Smooth muscle cell (in vitro differentiated cells): ENCODE measurements at regions not wholly inside any gene's neighbourhood (a gene's known extent, or its start where the extent isn't known, plus 50 kb on each side); places are given as distances from the start of the nearest gene placed in this dataset.

Experiments used
- DNase-seq: peaks from one replicate; lab custom pipeline; 2025; ENCODE audit not compliant: unreplicated experiment; lab: John Stamatoyannopoulos, UW
- H2AFZ ChIP-seq: fragments of 200-600 bp; sonication (generic); 2 replicates; pipeline ENCODE4 v1.6.0; 2016; ENCODE audit warnings: antibody characterized with exemption, low read depth, mild to moderate bottlenecking
- H3F3A ChIP-seq: fragments of 200-600 bp; sonication (generic); 2 replicates; pipeline ENCODE4 v1.6.0; 2017; ENCODE audit warnings: antibody characterized with exemption, low read depth
- H3K27ac ChIP-seq: fragments of 200-600 bp; sonication (generic); 2 replicates; pipeline ENCODE4 v1.5.1; 2016; ENCODE audit warnings: low read depth, mild to moderate bottlenecking
- H3K27me3 ChIP-seq: fragments of 200-600 bp; sonication (generic); 2 replicates; pipeline ENCODE4 v1.6.1; 2016; ENCODE audit warnings: low read depth, mild to moderate bottlenecking
- H3K36me3 ChIP-seq: fragments of 200-600 bp; sonication (generic); 2 replicates; pipeline ENCODE4 v1.5.1; 2016; ENCODE audit warnings: low read depth
- H3K4me1 ChIP-seq: fragments of 200-600 bp; sonication (generic); 2 replicates; pipeline ENCODE4 v1.5.1; 2016; ENCODE audit warnings: low read depth
- H3K4me2 ChIP-seq: fragments of 200-600 bp; sonication (generic); 2 replicates; pipeline ENCODE4 v1.6.0; 2016; ENCODE audit warnings: mild to moderate bottlenecking
- H3K4me3 ChIP-seq: fragments of 200-600 bp; sonication (generic); 2 replicates; pipeline ENCODE4 v1.5.1; 2016; ENCODE audit warnings: mild to moderate bottlenecking
- H3K79me2 ChIP-seq: fragments of 200-600 bp; sonication (generic); 2 replicates; pipeline ENCODE4 v1.6.0; 2016; ENCODE audit warnings: low read depth, mild to moderate bottlenecking
- H3K9ac ChIP-seq: fragments of 200-600 bp; sonication (generic); 2 replicates; pipeline ENCODE4 v1.6.0; 2016; ENCODE audit warnings: low read depth
- H3K9me3 ChIP-seq: fragments of 200-600 bp; sonication (generic); replicated peaks from 2 replicates; pipeline ENCODE4 v1.5.1; 2016; ENCODE audit warnings: low read depth
- H4K20me1 ChIP-seq: fragments of 200-600 bp; sonication (generic); 2 replicates; pipeline ENCODE4 v1.6.0; 2016; ENCODE audit warnings: low read depth
- WGBS: methylation state at CpG from one replicate; pipeline ENCODE4 v1.1.7; 2016; ENCODE audit warnings: low lambda C conversion rate; 5-methylcytosine and 5-hydroxymethylcytosine counted together
- TF ChIP-seq, protein P1 (sequence below): fragments of 200-600 bp; sonication (generic); IDR thresholded peaks from 2 replicates; pipeline ENCODE4 v1.5.1; 2017; ENCODE audit warnings: borderline replicate concordance, mild to moderate bottlenecking, antibody characterized with exemption; ENCODE audit not compliant: insufficient read depth, poor library complexity, severe bottlenecking

GRCh38 chr6:166004471-166004870, 163.2 kb downstream of the TBXT start:
- Histone ChIP-seq H3K4me2 (no peak overlapping the region), H3K79me2 (no peaks in the 10 kb centered on the region), H3K36me3 (no peaks in the 10 kb centered on the region), H4K20me1 (no peaks in the 10 kb centered on the region), H2AFZ (no peak overlapping the region), H3F3A (peaks cover 5% of the 10 kb centered on the region), H3K9ac (no peak overlapping the region), H3K27me3 (peaks cover 6% of the 10 kb centered on the region), H3K27ac (no peak overlapping the region), H3K4me3 (no peak overlapping the region), H3K9me3 (no peaks in the 10 kb centered on the region), H3K4me1 (peaks cover 17% of the 10 kb centered on the region)
- 92% methylated on average over 9 of the region's 9 CpGs for WGBS
- TF ChIP-seq, protein P1, sequence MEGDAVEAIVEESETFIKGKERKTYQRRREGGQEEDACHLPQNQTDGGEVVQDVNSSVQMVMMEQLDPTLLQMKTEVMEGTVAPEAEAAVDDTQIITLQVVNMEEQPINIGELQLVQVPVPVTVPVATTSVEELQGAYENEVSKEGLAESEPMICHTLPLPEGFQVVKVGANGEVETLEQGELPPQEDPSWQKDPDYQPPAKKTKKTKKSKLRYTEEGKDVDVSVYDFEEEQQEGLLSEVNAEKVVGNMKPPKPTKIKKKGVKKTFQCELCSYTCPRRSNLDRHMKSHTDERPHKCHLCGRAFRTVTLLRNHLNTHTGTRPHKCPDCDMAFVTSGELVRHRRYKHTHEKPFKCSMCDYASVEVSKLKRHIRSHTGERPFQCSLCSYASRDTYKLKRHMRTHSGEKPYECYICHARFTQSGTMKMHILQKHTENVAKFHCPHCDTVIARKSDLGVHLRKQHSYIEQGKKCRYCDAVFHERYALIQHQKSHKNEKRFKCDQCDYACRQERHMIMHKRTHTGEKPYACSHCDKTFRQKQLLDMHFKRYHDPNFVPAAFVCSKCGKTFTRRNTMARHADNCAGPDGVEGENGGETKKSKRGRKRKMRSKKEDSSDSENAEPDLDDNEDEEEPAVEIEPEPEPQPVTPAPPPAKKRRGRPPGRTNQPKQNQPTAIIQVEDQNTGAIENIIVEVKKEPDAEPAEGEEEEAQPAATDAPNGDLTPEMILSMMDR, result no peak
- DNase-seq, result no peak

DNA sequence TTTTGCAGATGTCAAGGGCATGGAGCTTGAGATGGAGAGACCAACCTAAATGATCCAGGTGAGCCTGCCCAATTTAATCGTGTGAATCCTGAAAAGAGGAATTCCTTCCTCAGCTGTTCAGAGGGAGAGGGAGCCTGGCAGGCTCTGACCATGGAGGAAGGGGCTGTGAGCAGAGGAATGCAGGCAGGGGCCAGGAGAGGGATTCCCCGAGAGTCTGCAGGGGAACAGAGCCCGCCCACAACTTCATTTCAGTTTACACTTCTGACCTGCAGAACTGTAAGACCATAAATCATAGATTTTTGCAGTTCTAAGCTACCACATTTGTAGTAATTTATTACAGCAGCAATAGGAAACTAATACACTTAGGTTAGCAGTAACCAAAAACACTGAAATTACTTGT, 164.1 kb downstream of the TBXT start:
- Histone ChIP-seq H3K9me3 (no peaks in the 10 kb centered on the region), H3K27me3 (no peaks in the 10 kb centered on the region), H2AFZ (no peak overlapping the region), H3F3A (peaks cover 5% of the 10 kb centered on the region), H4K20me1 (no peaks in the 10 kb centered on the region), H3K4me1 (peaks cover 17% of the 10 kb centered on the region), H3K79me2 (no peaks in the 10 kb centered on the region), H3K36me3 (no peaks in the 10 kb centered on the region), H3K4me2 (no peak overlapping the region), H3K9ac (no peak overlapping the region), H3K4me3 (no peak overlapping the region), H3K27ac (no peak overlapping the region)
- no peak for DNase-seq
- TF ChIP-seq, protein P1, result no peak
- 37% methylated on average over 3 of the region's 3 CpGs for WGBS

DNA sequence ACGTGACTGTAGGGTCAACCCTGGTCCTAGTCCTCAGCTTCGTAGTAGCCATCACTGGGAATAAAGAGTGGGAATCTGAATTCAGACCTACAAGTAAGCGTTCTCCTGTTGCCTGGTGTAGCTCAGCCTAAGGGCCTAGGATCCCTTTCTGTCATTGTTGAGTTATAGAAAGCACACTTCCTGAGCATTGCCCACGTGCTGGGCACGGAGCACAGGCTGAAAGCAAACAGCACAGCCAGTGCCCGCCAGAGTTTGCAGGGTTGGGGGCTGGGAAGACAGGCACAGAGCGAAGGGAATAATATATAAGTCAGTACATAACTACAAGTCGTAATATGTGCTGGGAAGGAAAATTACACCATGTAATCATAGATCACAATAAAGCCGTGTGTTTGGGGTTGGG, 166.3 kb downstream of the TBXT start:
- no peak overlapping the region for H3K4me2 ChIP-seq
- no peak for DNase-seq

GRCh38 chr6:165999279-165999678, 168.4 kb downstream of the TBXT start:
- H3K36me3 ChIP-seq, result no peaks in the 10 kb centered on the region
- no peak for DNase-seq
- WGBS, result 88% methylated on average over 8 of the region's 8 CpGs
- H3K9ac ChIP-seq, result no peak overlapping the region
- H3K27me3 ChIP-seq, result peaks cover 10% of the 10 kb centered on the region
- no peak overlapping the region for H2AFZ ChIP-seq
- H3F3A ChIP-seq, result no peaks in the 10 kb centered on the region
- TF ChIP-seq, protein P1, result no peak
- H3K79me2 ChIP-seq, result no peaks in the 10 kb centered on the region
- no peak overlapping the region for H3K4me2 ChIP-seq
- H3K4me3 ChIP-seq, result no peak overlapping the region
- H3K27ac ChIP-seq, result no peak overlapping the region
- H3K4me1 ChIP-seq, result no peaks in the 10 kb centered on the region
- H4K20me1 ChIP-seq, result no peaks in the 10 kb centered on the region
- H3K9me3 ChIP-seq, result no peaks in the 10 kb centered on the region

More for the DNA sequence above, 166.3 kb downstream of the TBXT start:
- peaks cover 4% of the 10 kb centered on the region for H3K27me3 ChIP-seq
- no peak overlapping the region for H3K4me3 ChIP-seq
- 82% methylated on average over 9 of the region's 9 CpGs for WGBS
- no peaks in the 10 kb centered on the region for H3K36me3 ChIP-seq
- peaks cover 2% of the 10 kb centered on the region for H3K4me1 ChIP-seq
- no peak overlapping the region for H3K9ac ChIP-seq
- no peak overlapping the region for H3K27ac ChIP-seq
- no peaks in the 10 kb centered on the region for H3F3A ChIP-seq
- no peak overlapping the region for H2AFZ ChIP-seq
- no peaks in the 10 kb centered on the region for H3K9me3 ChIP-seq
- TF ChIP-seq, protein P1, result no peak
- no peaks in the 10 kb centered on the region for H4K20me1 ChIP-seq
- H3K79me2 ChIP-seq, result no peaks in the 10 kb centered on the region
